Forelimb muscle (tissue), 1 donor: ENCODE measurements at regions not wholly inside any gene's neighbourhood (a gene's known extent, or its start where the extent isn't known, plus 50 kb on each side); places are given as distances from the start of the nearest gene placed in this dataset.
"Not testable (repeated sequence)": the region's sequence is repeated elsewhere in the genome, so short reads cannot be mapped to it uniquely, and the experiment has no call there.

Experiments used
- DNase-seq: peaks from one replicate; pipeline ENCODE4 v3.0.0-alpha.2; 2013; ENCODE audit warnings: low read depth

- DNase-seq = not testable (repeated sequence)
Observed at GRCh38 chr7:15054304-15054703, 151.8 kb upstream of the DGKB start.

- DNase-seq = no peak
Observed at GRCh38 chr7:15049157-15049556, 146.6 kb upstream of the DGKB start.

GRCh38 chr7:15046861-15047260 is 144.3 kb upstream of the DGKB start:
- no peak for DNase-seq

GRCh38 chr7:15043931-15044330 is 141.4 kb upstream of the DGKB start:
- DNase-seq = no peak

- no peak for DNase-seq
Observed at GRCh38 chr7:15042285-15043065, 139.9 kb upstream of the DGKB start.

- no peak for DNase-seq
Observed at GRCh38 chr7:15041226-15041625, 138.7 kb upstream of the DGKB start.

- no peak for DNase-seq
Observed at GRCh38 chr7:15035814-15036213, 133.3 kb upstream of the DGKB start.

- no peak for DNase-seq
Observed at GRCh38 chr7:15033039-15033438, 130.5 kb upstream of the DGKB start.

- DNase-seq = no peak
Observed at GRCh38 chr7:15018981-15019380, 116.4 kb upstream of the DGKB start.

- peak; percentile 26 for DNase-seq
Observed at GRCh38 chr7:15016766-15017165, 114.2 kb upstream of the DGKB start.

GRCh38 chr7:15016315-15016667 is 113.7 kb upstream of the DGKB start:
- DNase-seq = no peak

GRCh38 chr7:15015545-15016314 is 113.2 kb upstream of the DGKB start:
- peak; percentile 41 for DNase-seq

- no peak for DNase-seq
Observed at GRCh38 chr7:15012135-15012534, 109.6 kb upstream of the DGKB start.

- no peak for DNase-seq
Observed at GRCh38 chr7:15011289-15011688, 108.7 kb upstream of the DGKB start.

GRCh38 chr7:15007507-15007906 is 105.0 kb upstream of the DGKB start:
- no peak for DNase-seq

GRCh38 chr7:15005672-15006071 is 103.1 kb upstream of the DGKB start:
- DNase-seq = no peak

GRCh38 chr7:15000157-15000556 is 97.6 kb upstream of the DGKB start:
- no peak for DNase-seq

GRCh38 chr7:14999331-14999730 is 96.8 kb upstream of the DGKB start:
- DNase-seq = no peak

- no peak for DNase-seq
Observed at GRCh38 chr7:14995774-14996173, 93.2 kb upstream of the DGKB start.

- peak; percentile 32 for DNase-seq
Observed at GRCh38 chr7:14988941-14989340, 86.4 kb upstream of the DGKB start.

GRCh38 chr7:14978687-14979086 is 76.1 kb upstream of the DGKB start:
- DNase-seq = no peak

- DNase-seq = no peak
Observed at GRCh38 chr7:14974688-14975087, 72.1 kb upstream of the DGKB start.

GRCh38 chr7:14973712-14974428 is 71.3 kb upstream of the DGKB start:
- DNase-seq = no peak
